ENCODE measurements at regions not wholly inside any gene's neighbourhood (a gene's known extent, or its start where the extent isn't known, plus 50 kb on each side); places are given as distances from the start of the nearest gene placed in this dataset.

DNA sequence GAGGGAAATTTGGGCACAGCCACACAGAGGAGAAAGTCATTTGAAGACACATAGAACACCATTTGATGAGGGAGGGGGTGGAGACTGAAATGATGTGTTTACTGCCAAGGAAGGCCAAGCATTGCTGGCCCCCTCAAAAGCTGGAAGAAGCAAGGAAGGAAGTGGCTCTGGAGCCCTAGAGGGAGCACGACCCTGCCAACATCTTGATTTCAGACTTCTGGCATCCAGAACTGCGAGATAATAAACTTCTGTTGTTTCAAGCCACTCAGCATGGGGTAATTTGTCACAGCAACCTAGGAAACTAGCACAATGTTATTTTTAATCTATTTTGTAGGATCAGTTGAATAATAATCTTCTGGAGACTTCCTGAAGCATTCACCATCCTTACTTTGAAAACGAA, 314.8 kb upstream of the GOT2 start:
- Histone ChIP-seq H3K36me3 (ENCODE audit: control insufficient read depth in 2 of 3, insufficient read depth in 3 of 3, low read length in 3 of 3) (no peaks in the 10 kb centered on the region), H3K9me3 (ENCODE audit: control insufficient read depth in 2 of 3, insufficient read depth in 1 of 3, low read length in 3 of 3) (no peaks in the 10 kb centered on the region), H3K4me3 (ENCODE audit: low read length in 3 of 3) (no peak overlapping the region), H3K9ac (ENCODE audit: low read length in 3 of 3) (no peak overlapping the region), H3K27me3 (ENCODE audit: control insufficient read depth, insufficient read depth, low read length) (no peaks in the 10 kb centered on the region), H3K4me1 (ENCODE audit: control insufficient read depth in 2 of 3, insufficient read depth in 2 of 3, low read depth in 1 of 3, low read length in 3 of 3) (peaks cover 0 to 3% (median 0%) of the 10 kb centered on the region in 3 donors), H3K27ac (ENCODE audit: low read depth in 2 of 2, low read length in 2 of 2) (no peak overlapping the region)
- TF ChIP-seq, protein P1, sequence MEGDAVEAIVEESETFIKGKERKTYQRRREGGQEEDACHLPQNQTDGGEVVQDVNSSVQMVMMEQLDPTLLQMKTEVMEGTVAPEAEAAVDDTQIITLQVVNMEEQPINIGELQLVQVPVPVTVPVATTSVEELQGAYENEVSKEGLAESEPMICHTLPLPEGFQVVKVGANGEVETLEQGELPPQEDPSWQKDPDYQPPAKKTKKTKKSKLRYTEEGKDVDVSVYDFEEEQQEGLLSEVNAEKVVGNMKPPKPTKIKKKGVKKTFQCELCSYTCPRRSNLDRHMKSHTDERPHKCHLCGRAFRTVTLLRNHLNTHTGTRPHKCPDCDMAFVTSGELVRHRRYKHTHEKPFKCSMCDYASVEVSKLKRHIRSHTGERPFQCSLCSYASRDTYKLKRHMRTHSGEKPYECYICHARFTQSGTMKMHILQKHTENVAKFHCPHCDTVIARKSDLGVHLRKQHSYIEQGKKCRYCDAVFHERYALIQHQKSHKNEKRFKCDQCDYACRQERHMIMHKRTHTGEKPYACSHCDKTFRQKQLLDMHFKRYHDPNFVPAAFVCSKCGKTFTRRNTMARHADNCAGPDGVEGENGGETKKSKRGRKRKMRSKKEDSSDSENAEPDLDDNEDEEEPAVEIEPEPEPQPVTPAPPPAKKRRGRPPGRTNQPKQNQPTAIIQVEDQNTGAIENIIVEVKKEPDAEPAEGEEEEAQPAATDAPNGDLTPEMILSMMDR (IDR thresholded peaks at IDR 0.05; ENCODE audit: borderline replicate concordance, extremely low read depth, insufficient read depth): no peak
- FAIRE-seq (no peak), DNase-seq (peak in 3 of 5 donors; percentile 12 to 27 (median 19))
- intact Hi-C loops (cut with DNase I): no loop called here

DNA sequence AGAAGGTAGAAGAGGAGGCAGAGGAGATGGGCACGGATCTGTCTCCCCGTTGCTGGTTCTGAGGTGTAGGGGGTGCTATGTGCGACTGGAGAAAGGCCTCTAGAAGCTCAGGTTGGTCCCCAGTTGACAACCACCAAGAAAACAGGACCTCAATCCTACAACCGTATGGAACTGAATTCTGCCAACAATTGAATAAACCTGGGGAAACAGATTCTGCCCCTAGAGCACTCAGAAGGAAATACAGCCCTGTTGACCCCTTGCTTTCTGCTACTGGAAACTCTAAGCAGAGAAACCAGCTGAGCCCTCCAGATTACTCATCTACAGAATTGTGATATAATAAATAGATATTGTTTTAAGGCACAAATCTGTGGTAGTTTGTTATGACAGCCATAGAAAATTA, 313.0 kb upstream of the GOT2 start:
- Histone ChIP-seq H3K9ac (ENCODE audit: low read length in 3 of 3) (no peak overlapping the region), H3K27ac (ENCODE audit: low read depth in 2 of 2, low read length in 2 of 2) (no peak overlapping the region), H3K4me1 (ENCODE audit: control insufficient read depth in 2 of 3, insufficient read depth in 2 of 3, low read depth in 1 of 3, low read length in 3 of 3) (no peaks in the 10 kb centered on the region), H3K36me3 (ENCODE audit: control insufficient read depth in 2 of 3, insufficient read depth in 3 of 3, low read length in 3 of 3) (no peaks in the 10 kb centered on the region), H3K27me3 (ENCODE audit: control insufficient read depth, insufficient read depth, low read length) (no peaks in the 10 kb centered on the region), H3K4me3 (ENCODE audit: low read length in 3 of 3) (no peak overlapping the region), H3K9me3 (ENCODE audit: control insufficient read depth in 2 of 3, insufficient read depth in 1 of 3, low read length in 3 of 3) (no peaks in the 10 kb centered on the region)
- FAIRE-seq (no peak), DNase-seq (no peak)
- TF ChIP-seq, protein P1 (IDR thresholded peaks at IDR 0.05; ENCODE audit: borderline replicate concordance, extremely low read depth, insufficient read depth): no peak
- intact Hi-C loops (cut with DNase I): no loop called here

DNA sequence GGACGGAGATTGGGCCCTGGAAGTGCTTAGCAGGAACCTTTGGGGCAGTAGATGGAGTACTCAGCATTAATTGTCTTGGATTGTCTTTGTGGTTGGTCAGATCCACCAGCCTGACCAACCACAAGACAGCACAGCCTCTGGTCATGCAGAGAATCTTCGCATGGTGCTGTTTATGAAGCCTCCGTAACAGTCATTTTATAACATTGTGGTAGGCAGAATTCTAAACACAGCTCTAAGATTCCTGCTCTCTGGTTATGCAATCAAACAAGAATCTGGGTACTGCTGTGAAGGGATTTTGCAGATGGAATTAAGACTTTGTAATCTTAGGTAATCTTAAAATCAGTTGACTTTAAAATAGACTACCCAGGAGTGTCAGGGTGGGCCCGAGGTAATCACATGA, 312.2 kb upstream of the GOT2 start:
- H3K27me3 ChIP-seq (ENCODE audit: control insufficient read depth, insufficient read depth, low read length): no peaks in the 10 kb centered on the region
- TF ChIP-seq, protein P1 (IDR thresholded peaks at IDR 0.05; ENCODE audit: borderline replicate concordance, extremely low read depth, insufficient read depth): no peak
- H3K9me3 ChIP-seq (ENCODE audit: control insufficient read depth in 2 of 3, insufficient read depth in 1 of 3, low read length in 3 of 3): no peaks in the 10 kb centered on the region
- H3K4me1 ChIP-seq (ENCODE audit: control insufficient read depth in 2 of 3, insufficient read depth in 2 of 3, low read depth in 1 of 3, low read length in 3 of 3): no peaks in the 10 kb centered on the region
- H3K36me3 ChIP-seq (ENCODE audit: control insufficient read depth in 2 of 3, insufficient read depth in 3 of 3, low read length in 3 of 3): no peaks in the 10 kb centered on the region
- H3K27ac ChIP-seq (ENCODE audit: low read depth in 2 of 2, low read length in 2 of 2): no peak overlapping the region
- FAIRE-seq (no peak), DNase-seq (no peak)
- H3K9ac ChIP-seq (ENCODE audit: low read length in 3 of 3): no peak overlapping the region
- no peak overlapping the region for H3K4me3 ChIP-seq (ENCODE audit: low read length in 3 of 3)
- intact Hi-C loops (cut with DNase I): no loop called here

DNA sequence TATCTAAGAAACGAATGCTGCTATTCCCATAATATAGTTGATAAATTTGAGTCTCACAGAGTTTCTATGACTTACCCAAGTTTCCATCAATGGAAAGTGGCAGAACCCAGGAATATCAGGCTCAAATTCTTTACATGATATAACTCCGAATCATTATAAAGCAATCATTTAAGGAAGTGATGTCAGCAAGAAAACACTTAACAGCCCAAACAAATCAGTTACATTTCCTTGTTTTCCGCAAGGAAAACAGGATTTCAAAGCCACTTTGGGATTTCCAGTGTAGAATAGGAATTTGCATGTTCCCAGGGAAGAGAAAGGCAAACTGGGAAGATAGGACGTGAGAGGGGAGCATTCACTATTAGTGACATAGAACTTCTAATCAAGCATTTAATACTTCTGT, 311.4 kb upstream of the GOT2 start:
- TF ChIP-seq, protein P1 (IDR thresholded peaks at IDR 0.05; ENCODE audit: borderline replicate concordance, extremely low read depth, insufficient read depth): no peak
- Histone ChIP-seq H3K27me3 (ENCODE audit: control insufficient read depth, insufficient read depth, low read length) (no peaks in the 10 kb centered on the region), H3K4me3 (ENCODE audit: low read length in 3 of 3) (no peak overlapping the region), H3K9me3 (ENCODE audit: control insufficient read depth in 2 of 3, insufficient read depth in 1 of 3, low read length in 3 of 3) (no peaks in the 10 kb centered on the region), H3K36me3 (ENCODE audit: control insufficient read depth in 2 of 3, insufficient read depth in 3 of 3, low read length in 3 of 3) (no peaks in the 10 kb centered on the region), H3K9ac (ENCODE audit: low read length in 3 of 3) (no peak overlapping the region), H3K27ac (ENCODE audit: low read depth in 2 of 2, low read length in 2 of 2) (no peak overlapping the region), H3K4me1 (ENCODE audit: control insufficient read depth in 2 of 3, insufficient read depth in 2 of 3, low read depth in 1 of 3, low read length in 3 of 3) (no peaks in the 10 kb centered on the region)
- DNase-seq (no peak), FAIRE-seq (no peak)
- intact Hi-C loops (cut with DNase I): no loop called here

Data from kidney (tissue), 13 donors.